ENCODE measurements at regions not wholly inside any gene's neighbourhood (a gene's known extent, or its start where the extent isn't known, plus 50 kb on each side); places are given as distances from the start of the nearest gene placed in this dataset.

GRCh38 chr4:36917413-36917812 is 327.1 kb upstream of the NWD2 start:
- no peak for DNase-seq (ENCODE audit: low spot score in 2 of 2)
- no peak for FAIRE-seq

GRCh38 chr4:36919721-36920120 is 324.8 kb upstream of the NWD2 start:
- no peak for FAIRE-seq

GRCh38 chr4:36921476-36922216 is 322.9 kb upstream of the NWD2 start:
- DNase-seq (ENCODE audit: low spot score in 2 of 2) (no peak), FAIRE-seq (no peak)

More at GRCh38 chr4:36919721-36920120, 324.8 kb upstream of the NWD2 start:
- DNase-seq (ENCODE audit: low spot score in 2 of 2): no peak

GRCh38 chr4:36930562-36931111 is 313.9 kb upstream of the NWD2 start:
- no peak for FAIRE-seq
- DNase-seq (ENCODE audit: low spot score in 2 of 2): no peak

- peak in 1 of 2 donors; percentile 6 for DNase-seq (ENCODE audit: low spot score in 2 of 2)
- FAIRE-seq: no peak
Observed at GRCh38 chr4:36944232-36944631, 300.3 kb upstream of the NWD2 start.

- DNase-seq (ENCODE audit: low spot score in 2 of 2): no peak
- no peak for FAIRE-seq
Observed at GRCh38 chr4:36961420-36961819, 283.1 kb upstream of the NWD2 start.

GRCh38 chr4:36966756-36967460 is 277.6 kb upstream of the NWD2 start:
- DNase-seq (ENCODE audit: low spot score in 2 of 2): no peak
- no peak for FAIRE-seq

GRCh38 chr4:36979533-36979932 is 265.0 kb upstream of the NWD2 start:
- FAIRE-seq (no peak), DNase-seq (ENCODE audit: low spot score in 2 of 2) (no peak)

GRCh38 chr4:36990128-36990872 is 254.2 kb upstream of the NWD2 start:
- FAIRE-seq: no peak
- DNase-seq (ENCODE audit: low spot score in 2 of 2): no peak

- FAIRE-seq: no peak
Observed at GRCh38 chr4:36997727-36998126, 246.8 kb upstream of the NWD2 start.

GRCh38 chr4:37000281-37000680 is 244.3 kb upstream of the NWD2 start:
- FAIRE-seq: no peak

More at GRCh38 chr4:36997727-36998126, 246.8 kb upstream of the NWD2 start:
- no peak for DNase-seq (ENCODE audit: low spot score in 2 of 2)

GRCh38 chr4:37001688-37002436 is 242.7 kb upstream of the NWD2 start:
- FAIRE-seq: no peak

More at GRCh38 chr4:37000281-37000680, 244.3 kb upstream of the NWD2 start:
- DNase-seq (ENCODE audit: low spot score in 2 of 2): no peak

GRCh38 chr4:37002625-37003024 is 241.9 kb upstream of the NWD2 start:
- FAIRE-seq (no peak), DNase-seq (ENCODE audit: low spot score in 2 of 2) (no peak)

More at GRCh38 chr4:37001688-37002436, 242.7 kb upstream of the NWD2 start:
- no peak for DNase-seq (ENCODE audit: low spot score in 2 of 2)

GRCh38 chr4:37008199-37008598 is 236.3 kb upstream of the NWD2 start:
- DNase-seq (ENCODE audit: low spot score in 2 of 2): no peak
- no peak for FAIRE-seq

GRCh38 chr4:37014584-37014983 is 230.0 kb upstream of the NWD2 start:
- DNase-seq (ENCODE audit: low spot score in 2 of 2) (no peak), FAIRE-seq (no peak)

- FAIRE-seq: no peak
- no peak for DNase-seq (ENCODE audit: low spot score in 2 of 2)
Observed at GRCh38 chr4:37015391-37015790, 229.2 kb upstream of the NWD2 start.

GRCh38 chr4:37023504-37023903 is 221.0 kb upstream of the NWD2 start:
- DNase-seq (ENCODE audit: low spot score in 2 of 2) (no peak), FAIRE-seq (no peak)

- DNase-seq (ENCODE audit: low spot score in 2 of 2) (no peak), FAIRE-seq (no peak)
Observed at GRCh38 chr4:37023996-37024395, 220.5 kb upstream of the NWD2 start.

- FAIRE-seq (no peak), DNase-seq (ENCODE audit: low spot score in 2 of 2) (no peak)
Observed at GRCh38 chr4:37040816-37041215, 203.7 kb upstream of the NWD2 start.

- DNase-seq (ENCODE audit: low spot score in 2 of 2): no peak
- FAIRE-seq: no peak
Observed at GRCh38 chr4:37043342-37043741, 201.2 kb upstream of the NWD2 start.

All from frontal cortex (tissue), 3 donors.